A204.1 (cell line): ENCODE measurements at regions not wholly inside any gene's neighbourhood (a gene's known extent, or its start where the extent isn't known, plus 50 kb on each side); places are given as distances from the start of the nearest gene placed in this dataset.

Experiments used
- FAIRE-seq: peaks from 2 replicates; lab custom pipeline; 2012; peaks lifted over from hg19 to GRCh38; lab: Jason Lieb, UNC

DNA sequence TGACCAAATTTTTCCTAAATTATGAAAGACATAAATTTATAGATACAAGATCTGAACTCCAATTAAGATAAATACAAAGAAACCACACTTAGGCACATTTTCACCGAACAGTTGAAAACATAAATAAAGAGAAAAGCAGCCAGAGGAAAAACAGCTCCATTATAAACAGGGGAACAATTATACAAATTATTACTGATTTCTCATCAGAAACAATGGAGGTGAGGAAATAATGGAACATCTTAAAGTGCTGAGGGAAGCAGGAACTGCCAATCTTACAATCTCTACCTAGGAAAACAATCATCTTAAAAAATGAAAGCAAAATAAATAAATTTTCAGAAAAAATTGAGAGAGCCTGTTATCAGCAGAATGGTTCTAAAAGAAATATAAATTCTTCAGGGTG lies 234.4 kb upstream of the PMFBP1 start:
- FAIRE-seq = no peak

DNA sequence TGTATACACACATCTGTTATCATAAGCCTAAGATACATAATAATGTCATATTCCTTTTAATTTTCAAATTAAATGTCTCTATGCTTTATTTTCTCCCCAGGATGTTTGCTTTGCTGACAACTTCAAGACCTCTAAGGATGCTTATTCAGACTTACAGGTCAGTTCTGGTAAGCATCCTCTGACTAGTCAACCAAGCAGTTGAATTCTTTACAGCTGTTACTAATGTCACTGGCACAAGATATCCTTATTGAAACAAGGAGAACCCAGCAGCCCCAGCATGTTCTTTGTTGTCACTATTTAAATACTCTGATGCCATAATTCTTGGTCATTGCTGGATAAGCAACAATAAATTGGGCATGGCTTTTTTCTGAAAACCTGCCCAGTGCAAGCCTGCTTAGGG lies 232.3 kb upstream of the PMFBP1 start:
- no peak for FAIRE-seq

DNA sequence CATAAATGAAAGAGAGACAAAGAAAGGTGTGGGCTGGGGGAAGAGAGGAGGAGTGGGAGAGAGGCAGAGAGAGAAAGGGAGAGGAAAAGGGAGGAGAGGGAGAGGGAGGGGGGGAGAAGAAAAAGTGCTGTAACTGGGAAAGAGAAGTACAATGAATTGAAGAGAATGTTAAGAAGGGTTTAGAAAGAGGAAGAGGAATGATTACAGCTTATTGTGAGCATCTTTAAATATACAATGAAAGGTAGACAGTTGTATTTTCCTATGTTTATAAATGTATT lies 229.1 kb upstream of the PMFBP1 start:
- FAIRE-seq = no peak

DNA sequence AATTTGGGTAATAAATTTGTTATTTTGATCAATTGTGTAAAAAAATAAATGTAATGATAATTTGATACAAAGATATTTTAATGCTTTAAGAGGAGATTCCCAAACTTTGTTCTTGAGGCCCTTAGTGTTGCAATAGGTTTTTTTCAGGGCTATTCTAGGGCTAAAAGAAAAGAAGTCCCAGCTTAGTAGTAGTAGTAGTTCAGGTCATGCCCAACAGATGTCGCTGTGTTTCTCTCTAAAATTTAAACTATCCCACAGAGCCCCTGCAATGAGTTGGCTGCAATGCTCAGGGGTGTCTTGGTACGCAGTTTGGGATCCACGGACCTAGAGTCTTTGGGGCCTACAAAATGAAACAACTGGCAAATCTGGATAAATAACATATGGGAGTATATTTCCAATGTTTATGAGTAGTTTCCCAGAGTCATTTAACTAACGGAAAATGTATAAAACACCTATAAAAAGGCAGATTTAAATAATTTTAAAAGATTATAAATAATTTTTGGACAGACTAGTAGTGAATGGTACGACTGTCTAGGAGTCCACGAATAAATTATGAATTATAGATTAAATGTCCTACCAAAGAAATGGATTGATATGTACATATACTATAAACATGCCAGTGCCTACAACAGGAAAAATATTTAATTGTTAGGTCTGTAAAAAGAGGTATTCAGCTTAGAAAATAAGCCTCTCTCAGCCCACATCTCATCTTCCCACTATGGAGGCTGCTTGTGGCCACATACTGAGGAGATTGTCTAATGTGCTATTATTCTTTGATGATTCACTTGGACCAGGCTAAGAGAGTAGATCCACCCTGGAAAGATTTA lies 228.5 kb upstream of the PMFBP1 start:
- FAIRE-seq = peak; percentile 97

DNA sequence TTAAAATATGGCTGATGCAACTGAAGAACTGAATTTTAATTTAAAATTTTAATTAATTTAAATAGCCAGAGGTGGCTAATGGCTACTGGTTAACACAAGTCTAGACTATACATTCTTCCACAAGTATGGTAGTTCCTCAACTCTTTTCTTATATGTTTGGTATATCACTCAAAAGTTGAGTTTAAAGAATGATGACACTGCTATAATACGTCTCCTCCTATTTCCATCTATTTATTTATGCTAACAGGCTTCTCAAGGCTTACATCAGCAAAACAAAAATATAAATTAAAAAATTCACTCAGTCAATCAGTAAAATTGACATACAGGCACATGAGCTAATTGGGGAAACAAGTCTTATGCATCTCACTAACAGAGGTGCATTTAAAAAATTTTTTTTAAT lies 227.9 kb upstream of the PMFBP1 start:
- no peak for FAIRE-seq

DNA sequence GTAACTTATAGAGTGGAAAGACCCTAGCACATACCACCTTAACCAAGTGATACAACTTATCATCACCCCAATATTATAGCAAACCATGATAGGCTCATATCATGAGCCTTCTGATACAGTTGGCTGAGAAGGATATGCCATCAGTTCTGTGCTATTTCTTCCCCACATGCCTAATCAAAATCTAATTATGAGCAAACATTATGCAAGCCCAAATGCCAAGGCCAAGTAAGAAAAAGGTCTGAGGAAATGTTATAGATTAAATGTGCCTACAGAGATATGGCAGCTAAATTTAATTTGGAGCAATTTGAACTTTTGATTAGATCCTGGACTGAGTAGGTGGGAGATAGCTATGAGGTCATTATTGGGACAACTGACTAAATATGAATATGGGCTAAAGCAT lies 225.9 kb upstream of the PMFBP1 start:
- FAIRE-seq = no peak

DNA sequence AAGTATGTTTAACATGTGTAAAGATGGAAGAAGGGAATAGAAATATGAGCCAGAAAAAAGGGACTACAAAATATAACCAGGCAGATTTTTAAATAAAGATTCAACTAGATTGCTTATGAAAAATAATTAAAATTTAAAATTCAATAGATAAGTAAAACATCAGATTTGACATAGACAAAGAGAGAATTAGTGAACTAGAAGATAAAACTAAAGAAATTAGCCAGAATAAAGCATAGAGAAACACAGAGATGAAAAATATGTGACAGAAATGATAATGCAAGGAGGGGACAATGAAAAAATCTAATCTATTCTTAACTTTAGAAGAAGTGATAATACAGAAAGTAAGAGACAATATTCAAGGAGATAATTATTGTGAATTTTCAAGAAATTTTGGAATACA lies 222.6 kb upstream of the PMFBP1 start:
- peak; percentile 3 for FAIRE-seq

DNA sequence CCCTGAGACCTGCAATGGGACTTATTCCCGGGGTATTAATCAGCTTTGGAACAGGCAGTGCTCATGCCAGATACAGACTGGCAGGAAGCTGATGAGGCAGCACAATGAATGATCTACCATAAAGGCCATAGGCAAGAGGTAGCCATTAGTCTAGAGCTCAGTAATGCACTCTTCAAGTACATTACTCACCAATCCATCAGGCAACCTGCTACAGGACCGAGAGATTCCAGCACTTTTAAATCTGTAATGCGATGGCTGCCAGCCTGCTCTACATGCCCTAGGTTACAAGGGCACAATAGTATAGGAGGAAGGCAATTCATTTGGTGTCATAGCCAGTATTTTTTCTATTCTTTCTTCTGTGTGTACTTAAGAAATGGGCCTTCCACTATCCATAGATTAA lies 217.8 kb upstream of the PMFBP1 start:
- FAIRE-seq = no peak

DNA sequence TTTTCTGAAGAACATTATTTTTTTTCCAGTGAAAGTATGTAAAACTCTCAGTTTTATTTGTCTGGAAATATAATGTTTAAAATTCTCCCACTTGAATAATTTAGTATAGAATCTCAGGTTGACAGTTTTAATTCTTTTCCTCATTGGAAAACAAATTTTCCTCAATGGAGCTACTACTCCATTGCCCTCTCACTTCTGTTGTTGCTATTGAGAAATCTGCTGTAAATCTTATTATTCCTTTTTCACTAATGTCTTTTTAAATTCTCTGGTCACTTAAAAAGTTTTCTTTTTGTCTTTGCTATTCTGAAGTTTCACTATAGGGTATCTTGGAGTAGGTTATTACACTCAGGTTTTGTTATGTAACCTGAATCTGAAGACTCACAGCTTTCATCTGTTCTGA lies 216.1 kb upstream of the PMFBP1 start:
- FAIRE-seq = no peak

DNA sequence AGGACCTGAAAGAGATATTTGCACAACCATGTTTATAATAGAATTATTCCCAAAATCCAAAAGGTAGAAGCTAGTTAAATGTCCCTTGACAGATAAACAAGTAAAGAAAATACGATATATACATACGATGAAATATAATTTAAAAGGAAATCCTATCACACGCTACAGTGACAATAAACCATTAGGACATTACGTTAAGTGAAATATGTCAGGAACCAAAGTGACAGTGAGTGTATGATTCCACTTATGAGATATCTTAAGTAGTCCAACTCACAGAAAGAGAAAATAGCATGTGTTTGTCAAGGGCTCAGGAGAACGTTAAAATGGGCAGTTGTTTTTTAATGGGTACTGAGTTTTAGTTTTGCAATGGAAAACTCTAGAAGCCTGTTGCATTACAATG lies 212.7 kb upstream of the PMFBP1 start:
- FAIRE-seq = no peak

DNA sequence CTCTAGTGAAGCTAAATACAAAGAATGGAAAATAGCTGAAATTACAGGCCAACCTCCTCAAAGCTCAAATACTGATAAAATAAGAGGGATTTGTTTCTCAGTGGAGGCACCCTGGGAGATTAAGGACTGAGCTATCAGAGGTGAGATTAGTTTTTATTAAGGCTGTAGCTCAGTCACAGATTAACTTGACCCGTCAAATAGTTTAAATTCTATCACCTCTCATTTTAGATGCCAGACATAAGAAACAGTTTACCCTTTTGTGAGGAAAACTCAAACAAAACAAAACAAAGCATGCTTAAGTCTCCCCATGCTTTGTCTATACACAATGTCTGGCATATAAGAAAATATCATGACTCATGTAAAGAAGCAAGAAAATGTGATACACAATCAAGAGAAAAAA lies 208.3 kb upstream of the PMFBP1 start:
- FAIRE-seq = no peak

DNA sequence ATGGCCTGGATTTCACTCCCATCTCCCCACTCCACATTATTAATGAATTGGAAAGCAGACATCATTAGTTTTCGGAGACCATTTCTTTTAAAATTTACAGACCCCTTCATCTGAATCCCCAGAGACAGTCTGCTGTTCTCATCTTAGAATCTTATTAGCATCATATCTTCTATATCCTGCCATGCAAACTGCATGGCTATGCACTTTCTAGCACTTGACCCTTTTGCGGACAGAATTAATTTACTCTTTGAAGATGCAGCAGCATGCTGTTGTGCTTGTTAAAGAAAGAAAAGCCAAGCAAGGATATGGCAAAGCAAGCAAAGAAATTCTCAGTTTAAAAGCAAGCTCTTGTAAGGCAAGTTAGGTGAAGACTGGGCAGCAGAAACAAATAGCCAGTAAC lies 201.2 kb upstream of the PMFBP1 start:
- no peak for FAIRE-seq

DNA sequence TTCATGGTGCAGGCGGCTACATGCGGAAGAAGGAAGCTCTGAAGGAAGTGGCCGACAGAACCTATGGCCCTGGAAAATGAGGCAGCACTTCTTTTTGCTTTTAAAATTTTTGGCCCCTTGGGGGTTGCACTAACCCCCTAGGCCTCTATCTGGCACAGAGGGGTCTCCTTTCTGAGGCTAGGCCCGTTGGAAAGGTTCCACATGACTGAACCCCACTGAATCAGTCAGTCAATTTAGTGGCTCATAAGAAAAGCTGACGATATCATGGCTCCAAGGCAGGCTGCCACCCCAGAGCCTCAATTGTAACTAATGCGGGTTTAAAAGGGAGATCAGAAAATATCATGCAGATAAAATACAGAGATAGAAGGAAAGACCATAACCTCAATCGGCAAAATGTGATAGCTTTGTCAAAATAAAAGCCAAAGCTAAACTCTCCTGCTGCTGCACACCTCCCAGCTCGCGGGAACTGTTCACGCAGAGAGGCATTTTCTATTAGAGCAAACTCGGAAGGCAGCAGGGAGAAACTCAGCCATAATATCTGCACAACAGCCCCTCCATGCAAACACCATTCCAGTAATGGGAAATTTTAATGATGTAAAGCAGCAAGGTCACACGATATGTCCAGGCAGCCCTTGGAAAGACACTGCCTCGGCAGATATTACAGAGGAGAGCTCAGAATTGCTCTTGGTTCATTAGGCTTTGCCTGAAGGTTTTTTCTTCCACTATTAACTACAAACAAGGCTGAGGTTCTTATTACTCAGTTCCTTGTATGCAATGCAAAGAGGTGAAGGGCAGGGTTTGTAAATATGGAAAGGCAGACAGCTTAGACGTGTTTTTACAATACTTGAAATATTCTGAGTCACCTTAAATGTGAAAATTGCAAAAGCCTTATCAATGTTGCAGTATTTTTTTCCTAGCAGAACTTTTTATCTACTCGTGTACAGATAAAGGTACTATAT lies 200.4 kb upstream of the PMFBP1 start:
- no peak for FAIRE-seq

DNA sequence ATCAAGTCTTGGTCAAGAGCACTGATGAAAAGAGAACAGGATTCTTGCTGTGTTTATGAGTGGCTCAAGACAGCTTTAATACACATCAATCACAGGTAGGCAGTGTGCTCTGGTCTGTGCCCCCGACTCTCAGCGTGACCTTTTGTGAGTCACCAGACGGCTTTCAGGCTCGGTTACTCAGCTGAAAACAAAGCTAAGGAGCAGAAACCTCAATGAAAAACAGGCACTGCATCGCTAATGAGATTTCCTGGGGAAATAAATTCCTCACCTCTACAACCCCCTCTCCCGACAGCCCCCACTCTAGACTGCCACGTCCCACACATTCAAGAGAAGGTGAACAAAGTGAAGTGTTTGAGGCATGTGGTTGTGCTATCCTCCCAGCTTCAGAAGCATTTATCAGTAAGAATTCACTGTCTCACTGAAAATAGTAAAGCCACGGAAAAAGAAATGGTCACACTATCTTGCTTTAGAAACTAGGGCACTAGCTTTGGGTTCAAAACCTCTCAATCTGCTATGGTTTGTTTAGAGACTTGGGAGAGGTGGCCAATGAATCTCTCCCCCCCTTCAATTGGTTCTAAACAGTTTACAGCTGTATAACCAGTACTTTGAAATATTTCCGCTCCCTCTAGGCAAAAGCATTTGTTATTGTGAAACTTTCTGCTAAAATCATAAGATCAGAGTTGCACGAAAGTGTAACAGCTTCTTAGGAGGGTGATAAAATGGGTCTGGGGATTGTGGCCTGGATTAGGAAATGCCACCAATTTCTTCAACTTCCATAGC lies 199.5 kb upstream of the PMFBP1 start:
- FAIRE-seq = no peak

DNA sequence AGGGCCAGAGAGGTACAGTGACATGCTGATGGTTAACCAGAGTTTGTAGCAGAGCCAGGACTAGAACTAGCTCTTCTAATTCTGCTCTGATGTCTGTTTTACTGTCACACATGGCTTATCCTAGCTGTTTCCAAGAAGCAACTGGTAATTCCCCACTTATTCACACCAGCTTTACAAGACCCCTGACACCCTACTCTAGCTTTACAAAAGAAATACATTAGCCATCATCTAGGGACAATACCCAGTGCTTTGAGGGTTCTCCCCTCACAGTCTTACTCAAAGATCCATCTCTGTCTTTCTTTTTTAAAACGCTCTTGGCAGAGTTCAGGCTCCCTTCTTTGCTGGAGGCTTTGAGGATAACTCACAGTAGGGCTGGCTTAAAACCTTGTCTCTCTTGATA lies 197.3 kb upstream of the PMFBP1 start:
- FAIRE-seq = no peak

DNA sequence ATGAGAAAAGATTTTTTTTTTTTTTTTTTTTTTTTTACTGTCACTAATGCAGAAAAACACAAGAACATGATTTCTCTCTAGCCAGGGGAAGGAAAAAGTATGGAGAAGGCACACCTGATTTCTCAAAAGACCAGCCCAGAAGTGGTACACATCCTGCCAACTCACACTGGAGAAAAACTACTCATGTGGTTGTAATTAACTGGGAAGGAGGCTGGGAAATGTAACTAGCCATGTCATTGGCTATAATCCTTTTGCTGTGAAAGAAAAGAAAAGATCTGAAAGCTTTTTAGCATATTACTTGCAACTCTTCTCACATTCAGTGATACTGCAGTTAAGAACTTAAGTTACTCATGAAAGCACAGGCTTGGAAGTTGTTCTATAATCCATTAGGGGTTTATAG lies 195.9 kb upstream of the PMFBP1 start:
- no peak for FAIRE-seq

DNA sequence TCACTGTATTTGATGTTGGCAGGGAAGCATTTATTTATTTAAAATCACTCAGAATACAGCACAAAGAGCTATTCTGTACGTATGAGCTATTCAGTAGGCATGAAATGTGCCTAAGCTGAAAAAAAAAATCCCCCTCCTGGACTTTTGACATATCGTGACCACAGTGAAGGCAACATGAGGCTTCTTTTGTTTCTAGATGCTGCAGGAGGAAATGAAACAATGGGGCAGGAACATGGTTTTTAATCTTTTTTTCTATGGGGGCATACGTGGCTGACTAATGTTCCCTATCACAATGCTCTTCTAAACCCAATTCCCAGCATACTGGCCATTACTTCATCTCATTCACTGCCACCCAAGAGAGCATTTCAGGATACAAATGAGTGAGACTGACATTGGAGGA lies 191.0 kb upstream of the PMFBP1 start:
- FAIRE-seq = no peak

DNA sequence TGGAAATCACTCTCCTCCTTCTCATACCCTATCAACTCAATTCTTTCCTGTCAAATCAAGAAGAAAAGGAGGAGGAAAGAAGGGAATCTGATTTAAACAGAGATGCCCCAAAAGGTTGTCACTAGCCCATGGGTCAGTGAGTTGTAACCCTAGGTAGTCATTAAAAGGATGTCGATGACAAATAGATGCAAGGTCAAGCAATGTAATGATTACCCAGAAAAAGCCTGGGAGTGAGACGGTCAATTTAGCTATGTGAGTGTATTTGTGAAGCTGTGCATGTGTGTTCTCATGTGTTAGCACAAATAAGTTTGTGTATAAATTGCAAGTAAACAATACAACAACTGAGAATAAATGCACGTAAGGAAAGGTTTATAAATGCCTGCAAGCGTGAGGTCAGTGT lies 190.5 kb upstream of the PMFBP1 start:
- no peak for FAIRE-seq

DNA sequence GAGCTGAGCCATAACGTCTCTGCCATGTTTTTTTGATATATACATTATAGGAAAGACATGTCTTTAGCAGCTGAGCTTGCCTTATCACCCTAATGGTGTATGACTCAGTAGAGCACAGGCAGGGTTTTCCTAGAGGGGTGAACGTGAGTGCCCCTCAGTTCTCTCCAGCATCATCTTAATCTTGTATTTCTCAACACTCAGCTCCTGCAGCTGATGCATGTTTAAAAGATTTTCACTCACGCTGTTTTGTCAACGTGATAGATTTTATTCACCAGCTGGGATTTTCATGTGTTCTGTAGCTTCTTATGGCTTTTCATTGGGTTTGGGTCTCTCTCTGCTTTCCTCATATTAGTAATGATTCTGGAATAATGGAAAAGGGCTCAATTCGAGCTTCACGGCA lies 186.0 kb upstream of the PMFBP1 start:
- no peak for FAIRE-seq

DNA sequence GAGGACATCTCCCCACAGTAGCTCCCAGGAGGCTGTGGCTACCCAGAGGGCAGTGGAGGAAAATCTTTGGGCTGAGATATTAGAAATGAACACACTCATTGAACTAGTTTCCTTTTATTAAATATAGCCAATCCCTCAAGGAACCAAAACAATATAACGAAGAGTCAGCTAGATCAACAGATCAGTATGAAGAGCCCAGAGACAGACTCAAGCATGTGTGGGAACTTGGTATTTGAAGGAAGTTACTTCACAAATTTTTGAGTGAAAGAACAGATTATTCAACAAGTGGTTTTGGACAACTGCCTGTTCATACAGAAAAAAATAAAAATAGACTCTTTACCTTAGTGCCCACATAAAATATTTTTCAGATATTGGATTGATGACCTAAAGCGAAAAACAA lies 183.6 kb upstream of the PMFBP1 start:
- no peak for FAIRE-seq

DNA sequence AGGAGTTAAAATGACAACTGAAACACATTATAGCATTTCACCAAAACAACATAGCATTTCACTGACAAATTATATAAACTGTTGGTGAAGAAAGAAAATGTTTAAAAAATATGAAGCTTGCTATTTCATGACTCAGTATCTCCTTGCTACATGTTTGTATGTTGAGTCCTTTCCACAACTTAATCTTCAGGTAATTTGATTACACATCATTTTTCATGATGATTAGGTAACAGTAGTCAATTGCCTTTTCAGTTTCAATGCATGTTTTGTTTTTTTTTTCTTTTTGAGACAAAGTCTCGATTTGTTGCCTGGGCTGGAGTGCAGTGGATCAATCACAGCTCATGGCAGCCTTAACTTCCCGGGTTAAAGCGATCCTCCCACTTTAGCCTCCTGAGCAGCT lies 177.8 kb upstream of the PMFBP1 start:
- no peak for FAIRE-seq

DNA sequence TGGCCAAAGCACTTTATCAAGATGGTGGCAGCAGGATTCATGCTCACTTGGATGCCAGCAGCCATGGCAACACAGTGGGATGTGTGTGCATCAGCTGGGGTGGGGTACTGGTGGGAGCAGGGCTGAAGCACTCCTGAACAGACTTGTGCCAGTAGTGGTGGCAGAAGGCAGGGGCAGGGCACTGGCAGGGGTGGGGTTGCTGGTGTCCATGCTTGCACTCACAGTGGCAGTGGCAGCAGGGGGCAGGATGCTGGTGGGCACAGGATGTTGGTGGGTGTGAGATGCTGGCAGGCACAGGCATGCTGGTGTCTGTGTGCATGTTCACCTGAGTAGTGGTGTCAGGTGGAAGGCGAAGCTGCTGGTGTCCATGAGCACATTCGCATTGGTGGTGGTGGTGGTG lies 161.0 kb upstream of the PMFBP1 start:
- FAIRE-seq = no peak

DNA sequence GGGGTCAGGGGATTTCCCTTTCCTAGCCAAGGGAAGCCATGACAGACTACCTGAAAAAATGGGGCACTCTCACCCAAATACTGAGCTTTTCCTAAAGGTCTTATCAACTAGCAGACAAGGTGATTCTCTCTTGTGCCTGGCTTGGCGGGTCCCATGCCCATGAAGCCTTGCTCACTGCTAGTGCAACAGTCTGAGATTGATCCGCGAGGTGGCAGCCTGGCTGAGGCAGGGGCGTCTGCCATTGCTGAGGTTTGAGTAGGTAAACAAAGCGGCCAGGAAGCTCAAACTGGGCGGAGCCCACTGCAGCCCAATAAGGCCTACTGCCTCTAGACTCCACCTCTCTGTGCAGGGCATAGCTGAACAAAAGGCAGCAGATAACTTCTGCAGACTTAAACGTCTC lies 152.6 kb upstream of the PMFBP1 start:
- FAIRE-seq = no peak
